GM12878 (cell line): ENCODE measurements at regions not wholly inside any gene's neighbourhood (a gene's known extent, or its start where the extent isn't known, plus 50 kb on each side); places are given as distances from the start of the nearest gene placed in this dataset.

Source experiments
- ATAC-seq: fragments of 200-7000 bp; cut with Tn5 transposase; 3 replicates; pipeline ENCODE4 v1.9.1; 2020; ENCODE audit warnings: mild to moderate bottlenecking, moderate library complexity
- BruUV-seq: library from RNA; stranded (reverse); fragments of 400-500 nt; replicated peaks from 2 replicates; lab custom pipeline; 2021; lab: Mats Ljungman, UMichigan
- CTCF ChIA-PET: fragments of 300-600 bp; sonication (Branson Sonifier 250); formaldehyde crosslinking; extraction: SDS; loops from one replicate; lab custom pipeline; 2021; ENCODE audit warnings: inconsistent platforms; lab: Yijun Ruan, JAX
- POLR2A ChIA-PET: fragments of 350-600 bp; formaldehyde crosslinking; extraction: SDS; loops from one replicate; lab custom pipeline; 2021; ENCODE audit warnings: inconsistent platforms; lab: Charles Lee
- RAD21 ChIA-PET: fragments of 300-600 bp; sonication (Branson Sonifier 250); formaldehyde crosslinking; loops from one replicate; lab custom pipeline; 2023; ENCODE audit warnings: antibody characterized with exemption; ENCODE audit not compliant: unreplicated experiment; lab: Charles Lee
- SMC1A ChIA-PET: fragments of 300-600 bp; sonication (Branson Sonifier 250); formaldehyde crosslinking; loops from one replicate; lab custom pipeline; 2023; ENCODE audit not compliant: unreplicated experiment, uncharacterized antibody; lab: Charles Lee
- DNase-seq: peaks from one replicate; pipeline ENCODE4 v3.0.0-alpha.2; 2011; ENCODE audit warnings: low read depth, low spot score
- FAIRE-seq: peaks from 3 replicates; lab custom pipeline; 2011; peaks lifted over from hg19 to GRCh38; lab: Jason Lieb, UNC
- H2AFZ ChIP-seq: 2 replicates; pipeline ENCODE4 v1.6.0; 2011; ENCODE audit warnings: low read depth, low read length, control low read depth; ENCODE audit not compliant: control insufficient read depth
- H3K27ac ChIP-seq: 2 replicates; pipeline ENCODE4 v1.5.1; 2011; ENCODE audit warnings: control low read depth; ENCODE audit not compliant: control insufficient read depth, insufficient read depth
- H3K27me3 ChIP-seq, 2 experiments: replicated peaks in 1 of 2; 2 replicates each; pipeline versions ENCODE4 v1.6.0 to v1.6.1; 2011; ENCODE audit warnings: low read length in 1 of 2; ENCODE audit not compliant: control insufficient read depth in 2 of 2, insufficient read depth in 2 of 2
- H3K36me3 ChIP-seq, 2 experiments: 2 replicates each; pipeline ENCODE4 v1.5.1; 2011; ENCODE audit warnings: low read length in 1 of 2; ENCODE audit not compliant: control insufficient read depth in 2 of 2, insufficient read depth in 2 of 2
- H3K4me1 ChIP-seq: 2 replicates; pipeline ENCODE4 v1.6.1; 2011; ENCODE audit warnings: mild to moderate bottlenecking, low read length, moderate library complexity, mixed read lengths; ENCODE audit not compliant: control insufficient read depth, insufficient read depth
- H3K4me2 ChIP-seq: 2 replicates; pipeline ENCODE4 v1.6.0; 2011; ENCODE audit warnings: control low read depth; ENCODE audit not compliant: control insufficient read depth, insufficient read depth
- H3K4me3 ChIP-seq: fragments of 200-600 bp; sonication (generic); 2 replicates; pipeline ENCODE4 v1.5.1; 2016
- H3K79me2 ChIP-seq: 2 replicates; pipeline ENCODE4 v1.6.0; 2011; ENCODE audit warnings: low read length; ENCODE audit not compliant: control insufficient read depth, insufficient read depth
- H3K9ac ChIP-seq: 2 replicates; pipeline ENCODE4 v1.8.0; 2011; ENCODE audit warnings: low read length, control low read depth, mixed read lengths; ENCODE audit not compliant: control insufficient read depth, insufficient read depth
- H3K9me3 ChIP-seq: replicated peaks from 3 replicates; pipeline ENCODE4 v1.5.1; 2011; ENCODE audit warnings: mild to moderate bottlenecking, low read length; ENCODE audit not compliant: control insufficient read depth, insufficient read depth
- H4K20me1 ChIP-seq: 2 replicates; pipeline ENCODE4 v1.6.0; 2011; ENCODE audit not compliant: control insufficient read depth, insufficient read depth
- BHLHE40 ChIP-seq, 2 experiments: fragments of 450-650 bp in 1 of 2; IDR thresholded peaks; 2 replicates each; pipeline ENCODE4 v1.6.1; 2011 to 2017; ENCODE audit warnings: low read depth in 2 of 2, borderline replicate concordance in 1 of 2, improper control_type of control experiment in 1 of 2, low read length in 1 of 2, mild to moderate bottlenecking in 1 of 2
- CREB1 ChIP-seq: IDR thresholded peaks from 2 replicates; pipeline ENCODE4 v1.6.1; 2012; ENCODE audit warnings: low read depth, mild to moderate bottlenecking, inconsistent platforms
- CREM ChIP-seq: IDR thresholded peaks from 2 replicates; pipeline ENCODE4 v1.6.1; 2014; ENCODE audit warnings: antibody characterized with exemption, low read depth
- IRF4 ChIP-seq: IDR thresholded peaks from 2 replicates; pipeline ENCODE4 v1.6.1; 2011; ENCODE audit warnings: low read depth, low read length
- JUNB ChIP-seq: IDR thresholded peaks from 2 replicates; pipeline ENCODE4 v1.6.1; 2016; ENCODE audit warnings: antibody characterized with exemption, mild to moderate bottlenecking
- LARP7 ChIP-seq: fragments of 450-650 bp; IDR thresholded peaks from 2 replicates; pipeline ENCODE4 v1.6.1; 2017; ENCODE audit warnings: mild to moderate bottlenecking
- NBN ChIP-seq: fragments of 450-650 bp; IDR thresholded peaks from 2 replicates; pipeline ENCODE4 v1.6.1; 2016
- NFXL1 ChIP-seq: fragments of 450-650 bp; IDR thresholded peaks from 2 replicates; pipeline ENCODE4 v1.6.1; 2017; ENCODE audit warnings: antibody characterized with exemption, mild to moderate bottlenecking, borderline replicate concordance
- PAX5 ChIP-seq: IDR thresholded peaks from 2 replicates; pipeline ENCODE4 v1.6.1; 2011; ENCODE audit warnings: low read depth, low read length, borderline replicate concordance
- POLR2A ChIP-seq: IDR thresholded peaks from 2 replicates; pipeline ENCODE4 v1.6.1; 2011; ENCODE audit warnings: low read depth, mild to moderate bottlenecking, low read length
- RELA ChIP-seq: fragments of 450-650 bp; IDR thresholded peaks from 2 replicates; pipeline ENCODE4 v1.8.0; 2014; ENCODE audit warnings: borderline replicate concordance; ENCODE audit not compliant: partially characterized antibody
- TAF1 ChIP-seq: IDR thresholded peaks from 2 replicates; pipeline ENCODE4 v1.6.1; 2011; ENCODE audit warnings: mild to moderate bottlenecking, low read depth, low read length, borderline replicate concordance
- TARDBP ChIP-seq: IDR thresholded peaks from 2 replicates; pipeline ENCODE4 v1.6.1; 2016; ENCODE audit warnings: borderline replicate concordance
- ZBED1 ChIP-seq: IDR thresholded peaks from 2 replicates; pipeline ENCODE4 v1.6.1; 2016; ENCODE audit warnings: borderline replicate concordance
- ZNF622 ChIP-seq: fragments of 450-650 bp; IDR thresholded peaks from 2 replicates; pipeline ENCODE4 v1.6.1; 2017; ENCODE audit warnings: mild to moderate bottlenecking, inconsistent platforms
- in situ Hi-C: fragments of 300-500 bp; cut with MboI; formaldehyde crosslinking; loops from 9 replicates; pipeline ENCODE4 v1.14.3; 2018; ENCODE audit warnings: mixed read lengths
- intact Hi-C: fragments of 100-400 bp; cut with micrococcal nuclease; formaldehyde crosslinking; loops from one replicate; pipeline ENCODE4 v1.14.2; 2022; ENCODE audit not compliant: unreplicated experiment
- TF ChIP-seq, protein P1 (sequence below): fragments of 450-650 bp; IDR thresholded peaks from 2 replicates; pipeline ENCODE4 v1.6.1; 2017; ENCODE audit warnings: mild to moderate bottlenecking

GRCh38 chr5:124692324-124692723 is 54.1 kb downstream of the ZNF608 start (continued):
- TF ChIP-seq, protein P1, sequence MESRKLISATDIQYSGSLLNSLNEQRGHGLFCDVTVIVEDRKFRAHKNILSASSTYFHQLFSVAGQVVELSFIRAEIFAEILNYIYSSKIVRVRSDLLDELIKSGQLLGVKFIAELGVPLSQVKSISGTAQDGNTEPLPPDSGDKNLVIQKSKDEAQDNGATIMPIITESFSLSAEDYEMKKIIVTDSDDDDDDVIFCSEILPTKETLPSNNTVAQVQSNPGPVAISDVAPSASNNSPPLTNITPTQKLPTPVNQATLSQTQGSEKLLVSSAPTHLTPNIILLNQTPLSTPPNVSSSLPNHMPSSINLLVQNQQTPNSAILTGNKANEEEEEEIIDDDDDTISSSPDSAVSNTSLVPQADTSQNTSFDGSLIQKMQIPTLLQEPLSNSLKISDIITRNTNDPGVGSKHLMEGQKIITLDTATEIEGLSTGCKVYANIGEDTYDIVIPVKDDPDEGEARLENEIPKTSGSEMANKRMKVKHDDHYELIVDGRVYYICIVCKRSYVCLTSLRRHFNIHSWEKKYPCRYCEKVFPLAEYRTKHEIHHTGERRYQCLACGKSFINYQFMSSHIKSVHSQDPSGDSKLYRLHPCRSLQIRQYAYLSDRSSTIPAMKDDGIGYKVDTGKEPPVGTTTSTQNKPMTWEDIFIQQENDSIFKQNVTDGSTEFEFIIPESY = no peak
- TF ChIP-seq BHLHE40 (IDR thresholded peaks at IDR 0.05; ENCODE audit: borderline replicate concordance in 1 of 2, low read depth in 2 of 2, low read length in 1 of 2) (no peak), CREM (no peak)
- TF ChIP-seq, all 136 proteins: peak for 0

- H3K4me3 ChIP-seq = no peak overlapping the region
- FAIRE-seq (no peak), DNase-seq (no peak), ATAC-seq (no peak)
- in situ Hi-C loops (no loop called here), intact Hi-C loops (no loop called here)
- H3K36me3 ChIP-seq = no peaks in the 10 kb centered on the region
- SMC1A ChIA-PET = interaction anchor here (0.8 to 0.9 kb wide), 2 partner anchors 15 to 34 kb away, joined by 3 read pairs; no protein-coding TSS in a partner anchor
- CTCF ChIA-PET = interaction anchor here (0.6 to 0.7 kb wide), 2 partner anchors 198 to 908 kb away, joined by 3 read pairs; no protein-coding TSS in a partner anchor
- no peak overlapping the region for H2AFZ ChIP-seq
- H3K4me2 ChIP-seq = no peak overlapping the region
- no peaks in the 10 kb centered on the region; the same call in 1 of the 2 replicates for H3K79me2 ChIP-seq
- no peaks in the 10 kb centered on the region for H3K27me3 ChIP-seq
- RAD21 ChIA-PET = interaction anchor here (0.6 kb wide), 1 partner anchor 124 kb away, joined by 3 read pairs; no protein-coding TSS in a partner anchor
- no peaks in the 10 kb centered on the region for H4K20me1 ChIP-seq
- no peaks in the 10 kb centered on the region for H3K9me3 ChIP-seq
- H3K27ac ChIP-seq = no peak overlapping the region
- BruUV-seq = no TSS peak
- no peak overlapping the region for H3K9ac ChIP-seq
- POLR2A ChIA-PET = no interaction called here
- no peaks in the 10 kb centered on the region for H3K4me1 ChIP-seq
- TF ChIP-seq CREB1 = no peak
- TF ChIP-seq IRF4 = no peak
- no peak for TF ChIP-seq PAX5
- TF ChIP-seq JUNB = no peak
- no peak for TF ChIP-seq CREM
- TF ChIP-seq LARP7 = no peak
- no peak for TF ChIP-seq ZBED1
- no peak for TF ChIP-seq POLR2A
- no peak for TF ChIP-seq TAF1
- no peak for TF ChIP-seq NBN
- TF ChIP-seq ZNF622 = no peak
- TF ChIP-seq RELA = no peak
- no peak for TF ChIP-seq TARDBP
- no peak for TF ChIP-seq NFXL1
These were observed 56.8 kb downstream of the ZNF608 start for GRCh38 chr5:124689653-124690052.
